NCI-H2107 treated with DMSO at 0.1 percent for 48 hours (cell line): ENCODE measurements at regions not wholly inside any gene's neighbourhood (a gene's known extent, or its start where the extent isn't known, plus 50 kb on each side); places are given as distances from the start of the nearest gene placed in this dataset.
"Not testable (repeated sequence)": the region's sequence is repeated elsewhere in the genome, so short reads cannot be mapped to it uniquely, and the experiment has no call there.

ENCODE experiments used
- DNase-seq: peaks from one replicate; lab custom pipeline; 2025; ENCODE audit not compliant: unreplicated experiment; lab: John Stamatoyannopoulos, UW

DNA sequence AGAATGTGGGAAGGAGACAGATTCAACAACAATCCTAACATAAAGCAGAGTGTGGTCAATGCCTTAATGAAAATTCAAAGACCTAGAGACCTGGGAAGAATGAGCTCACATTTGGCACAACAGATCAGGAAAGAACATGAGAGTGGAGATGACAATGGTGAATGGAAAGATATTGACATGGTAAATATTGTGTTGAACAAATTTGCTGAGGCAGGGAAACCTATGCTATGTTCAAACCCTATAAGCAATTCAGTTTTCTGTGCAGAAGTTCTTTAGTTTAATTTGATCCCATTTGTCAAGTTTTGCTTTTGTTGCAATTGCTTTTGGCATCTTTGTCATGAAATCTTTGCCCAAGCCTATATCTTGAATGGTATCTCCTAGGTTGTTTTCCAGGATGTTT lies 199.4 kb upstream of the LRRTM4 start:
- DNase-seq, result no peak

DNA sequence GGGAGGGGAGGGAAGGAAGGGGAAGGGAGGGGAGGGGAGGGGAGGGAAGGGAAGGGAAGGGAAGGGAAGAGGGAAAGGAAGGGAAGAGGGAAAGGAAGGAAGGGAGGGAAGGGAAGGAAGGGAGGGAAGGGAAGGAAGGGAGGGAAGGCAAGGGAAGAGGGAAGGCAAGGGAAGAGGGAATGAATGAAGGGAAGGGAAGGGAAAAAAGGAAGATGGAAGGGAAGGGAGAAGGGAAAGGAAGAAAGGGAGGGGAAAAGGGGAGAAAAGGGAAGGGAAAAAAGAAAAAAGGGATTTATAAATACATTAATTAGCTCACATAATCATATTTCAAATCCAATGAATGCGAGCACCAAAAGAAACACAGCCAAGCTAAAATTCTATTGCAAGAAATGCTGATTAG lies 202.9 kb upstream of the LRRTM4 start:
- DNase-seq, result no peak

DNA sequence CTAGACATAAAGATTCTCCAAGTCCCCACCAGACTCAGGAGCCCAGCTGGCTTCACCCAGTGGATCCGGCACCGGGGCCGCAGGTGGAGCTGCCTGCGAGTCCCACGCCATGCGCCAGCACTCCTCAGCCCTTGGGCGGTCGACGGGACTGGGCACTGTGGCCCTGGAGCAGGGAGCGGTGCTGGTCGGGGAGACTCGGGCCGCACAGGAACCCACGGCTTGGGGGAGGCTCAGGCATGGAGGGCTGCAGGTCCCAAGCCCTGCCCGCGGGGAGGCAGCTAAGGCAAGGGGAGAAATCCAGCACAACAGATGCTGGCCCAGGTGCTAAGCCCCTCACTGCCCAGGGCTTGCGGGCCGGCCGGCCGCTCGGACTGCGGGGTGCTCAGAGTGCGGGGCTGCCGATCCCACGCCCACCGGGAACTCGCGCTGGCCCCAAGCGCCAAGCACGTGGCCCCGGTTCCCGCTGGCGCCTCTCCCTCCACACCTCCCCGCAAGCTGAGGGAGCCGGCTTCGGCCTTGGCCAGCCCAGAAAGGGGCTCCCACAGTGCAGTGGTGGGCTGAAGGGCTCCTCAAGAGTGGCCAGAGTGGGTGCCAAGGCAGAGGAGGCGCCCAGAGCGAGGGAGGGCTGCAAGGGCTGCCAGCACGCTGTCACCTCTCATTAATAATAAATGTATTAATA lies 212.6 kb upstream of the LRRTM4 start:
- DNase-seq, result not testable (repeated sequence)

DNA sequence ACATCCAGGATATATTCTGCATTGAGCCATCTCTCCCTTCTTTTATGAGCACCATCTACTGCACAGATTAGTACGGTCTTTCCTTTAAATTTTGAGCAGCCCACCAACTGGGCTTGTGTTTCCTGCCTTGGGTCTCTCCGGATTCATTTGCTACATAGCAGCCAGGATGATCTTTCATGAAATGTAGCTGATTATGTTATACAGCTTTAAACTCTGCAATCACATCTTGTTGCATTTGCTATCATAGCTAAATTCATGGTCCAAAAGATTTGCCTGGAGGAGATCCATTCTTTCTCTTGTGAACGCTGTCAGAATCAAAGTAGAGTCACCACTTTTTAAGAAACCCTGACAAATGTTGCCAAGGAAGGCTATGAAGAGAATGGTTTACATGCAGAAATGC lies 215.1 kb upstream of the LRRTM4 start:
- no peak for DNase-seq

DNA sequence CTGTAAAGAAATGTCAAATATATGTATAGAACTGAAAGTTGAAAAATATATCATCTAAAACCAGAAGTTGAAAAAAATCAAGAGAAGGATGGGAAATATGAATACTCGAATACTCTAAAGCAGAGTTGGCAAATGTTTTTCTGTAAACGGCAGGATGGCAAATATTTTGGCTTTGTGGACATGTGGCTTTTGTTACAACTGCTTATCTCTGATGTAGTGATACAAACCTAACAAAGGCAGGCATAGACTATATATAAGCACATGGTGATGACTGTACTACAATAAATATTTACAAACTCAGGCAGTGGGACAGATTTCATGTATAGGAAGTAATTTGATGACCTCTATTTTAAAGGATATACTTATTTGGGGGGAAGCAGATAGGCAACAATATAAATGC lies 224.6 kb upstream of the LRRTM4 start:
- no peak for DNase-seq

DNA sequence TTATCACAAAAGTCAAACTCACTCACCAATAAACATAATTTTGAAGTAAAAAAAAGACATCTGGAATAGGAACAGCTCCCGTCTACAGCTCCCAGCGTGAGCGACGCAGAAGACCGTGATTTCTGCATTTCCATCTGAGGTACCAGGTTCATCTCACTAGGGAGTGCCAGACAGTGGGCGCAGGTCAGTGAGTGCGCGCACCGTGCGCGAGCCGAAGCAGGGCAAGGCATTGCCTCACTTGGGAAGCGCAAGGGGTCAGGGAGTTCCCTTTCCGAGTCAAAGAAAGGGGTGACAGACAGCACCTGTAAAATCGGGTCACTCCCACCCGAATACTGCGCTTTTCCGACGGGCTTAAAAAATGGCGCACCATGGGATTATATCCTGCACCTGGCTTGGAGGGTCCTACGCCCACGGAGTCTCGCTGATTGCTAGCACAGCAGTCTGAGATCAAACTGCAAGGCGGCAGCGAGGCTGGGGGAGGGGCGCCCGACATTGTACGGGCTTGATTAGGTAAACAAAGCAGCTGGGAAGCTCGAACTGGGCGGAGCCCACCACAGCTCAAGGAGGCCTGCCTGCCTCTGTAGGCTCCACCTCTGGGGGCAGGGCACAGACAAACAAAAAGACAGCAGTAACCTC lies 231.7 kb upstream of the LRRTM4 start:
- DNase-seq, result not testable (repeated sequence)

DNA sequence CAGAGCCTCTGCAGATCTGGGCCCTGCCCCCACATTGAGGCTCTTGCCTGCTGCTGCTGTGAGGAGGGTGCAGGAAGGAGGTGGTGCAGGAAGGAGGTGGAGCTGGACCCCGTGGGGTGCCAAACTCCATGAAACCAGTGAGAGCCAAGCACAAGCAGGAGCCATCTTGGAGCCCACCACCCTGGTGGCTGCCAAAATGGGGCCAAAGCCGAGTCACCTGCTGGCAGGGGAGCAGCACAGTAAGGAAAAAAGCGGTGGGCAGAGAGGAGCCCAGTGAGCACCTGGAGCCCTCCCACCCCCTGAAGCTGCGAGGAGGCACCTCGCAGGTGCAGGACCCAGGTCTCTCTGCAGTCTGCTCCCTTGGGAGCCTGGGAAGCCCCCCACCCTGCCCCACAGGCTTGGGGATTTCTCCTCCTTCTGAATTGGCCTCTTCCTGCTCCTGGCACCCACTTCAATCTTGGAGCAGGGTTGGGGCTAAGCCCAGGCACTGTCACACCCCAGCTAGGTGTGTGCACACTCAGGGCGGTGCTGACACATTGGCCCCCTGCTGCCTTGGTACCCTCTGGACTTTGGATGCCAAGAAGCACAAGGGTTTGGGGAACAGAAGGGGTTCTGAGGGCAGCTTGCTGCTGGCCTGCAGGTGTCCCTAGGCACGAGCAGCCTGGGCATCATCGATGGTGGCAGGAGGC lies 245.4 kb upstream of the LRRTM4 start:
- DNase-seq, result no peak

DNA sequence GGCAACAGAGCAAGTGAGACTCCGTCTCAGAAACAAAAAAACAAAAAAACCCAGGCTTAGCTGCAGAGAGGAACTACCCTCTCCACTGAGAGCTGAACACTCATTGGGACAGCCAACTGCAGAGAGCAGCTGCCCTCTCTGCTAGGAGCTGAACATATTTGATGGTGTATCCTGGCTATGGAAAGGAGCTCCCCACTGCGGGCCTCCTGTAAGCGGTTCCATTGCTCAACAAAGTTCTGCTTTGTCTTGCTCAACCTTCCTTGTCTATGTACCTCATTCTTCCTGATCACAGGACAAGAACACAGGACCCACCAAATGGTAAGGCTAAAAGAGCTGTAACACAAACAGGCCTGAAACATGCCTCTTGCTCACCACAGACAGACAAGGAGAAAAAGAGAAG lies 246.3 kb upstream of the LRRTM4 start:
- no peak for DNase-seq

DNA sequence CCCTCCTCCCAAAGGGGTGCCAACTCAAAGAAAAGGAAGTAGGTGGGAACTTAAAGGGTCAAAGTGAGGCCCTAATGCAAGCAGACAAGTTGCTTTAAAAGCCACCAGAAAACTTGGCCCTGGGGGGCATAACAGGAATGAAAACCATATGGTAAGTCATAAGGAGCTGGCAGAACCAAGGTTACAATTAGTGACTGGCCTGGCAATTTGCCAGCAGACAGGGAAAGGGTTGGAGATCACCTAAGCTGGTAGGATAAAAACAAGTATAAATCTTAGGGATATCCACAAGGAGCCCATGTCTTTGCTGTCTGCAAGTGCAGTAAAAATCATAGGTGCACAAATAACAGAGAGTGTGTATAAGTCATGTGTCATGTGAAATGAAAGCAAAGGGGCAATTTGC lies 256.7 kb upstream of the LRRTM4 start:
- no peak for DNase-seq

DNA sequence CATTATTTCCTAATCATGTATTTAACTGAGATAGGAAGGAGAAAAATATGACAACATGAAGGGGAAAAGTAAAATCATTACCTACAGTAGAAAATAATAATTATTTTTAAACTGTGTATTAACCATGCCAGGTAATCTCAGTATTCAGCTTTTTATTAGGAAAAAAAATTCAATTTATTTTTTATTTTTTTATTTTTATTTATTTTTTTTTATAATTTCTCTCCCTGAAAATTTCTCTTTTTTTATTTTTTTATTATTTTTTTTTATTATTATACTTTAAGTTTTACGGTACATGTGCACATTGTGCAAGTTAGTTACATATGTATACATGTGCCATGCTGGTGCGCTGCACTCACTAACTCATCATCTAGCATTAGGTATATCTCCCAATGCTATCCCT lies 271.3 kb upstream of the LRRTM4 start:
- DNase-seq, result not testable (repeated sequence)

DNA sequence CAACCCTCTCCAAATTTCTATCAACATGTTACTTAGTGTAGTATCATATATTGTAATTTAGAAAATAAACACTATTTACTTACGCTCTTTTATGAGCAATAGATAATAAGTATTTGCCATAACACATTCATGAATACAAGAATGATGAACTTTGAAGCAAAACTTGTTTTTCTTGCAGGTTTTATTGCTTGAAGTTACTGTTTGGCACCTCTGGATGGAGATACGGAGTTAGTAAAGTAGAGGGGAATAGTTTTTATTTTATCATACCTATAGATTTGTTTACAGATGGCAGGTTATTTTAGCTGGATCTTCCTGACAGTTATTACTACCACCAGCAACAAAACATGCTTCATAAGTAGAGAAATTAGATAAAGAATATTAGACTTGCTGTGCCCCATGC lies 274.2 kb upstream of the LRRTM4 start:
- DNase-seq, result no peak

DNA sequence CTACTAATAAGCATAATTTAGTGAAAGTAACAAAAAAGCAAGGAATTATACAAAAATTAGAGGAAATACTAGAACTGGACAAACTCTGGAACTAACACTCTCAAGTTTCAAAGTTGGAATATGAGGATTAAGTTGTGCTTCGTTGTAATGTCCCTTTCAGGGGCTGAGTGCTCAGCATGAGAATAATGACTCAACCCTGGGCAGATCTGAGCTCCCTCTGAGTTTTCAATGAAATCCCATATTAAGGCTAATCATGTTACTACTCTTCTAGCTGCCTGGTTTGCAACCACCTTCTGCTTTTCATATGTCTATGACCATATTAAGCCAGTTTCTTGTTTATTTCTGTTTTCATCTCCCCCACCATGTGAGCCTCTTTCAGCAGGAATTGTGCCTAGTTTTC lies 274.9 kb upstream of the LRRTM4 start:
- no peak for DNase-seq

DNA sequence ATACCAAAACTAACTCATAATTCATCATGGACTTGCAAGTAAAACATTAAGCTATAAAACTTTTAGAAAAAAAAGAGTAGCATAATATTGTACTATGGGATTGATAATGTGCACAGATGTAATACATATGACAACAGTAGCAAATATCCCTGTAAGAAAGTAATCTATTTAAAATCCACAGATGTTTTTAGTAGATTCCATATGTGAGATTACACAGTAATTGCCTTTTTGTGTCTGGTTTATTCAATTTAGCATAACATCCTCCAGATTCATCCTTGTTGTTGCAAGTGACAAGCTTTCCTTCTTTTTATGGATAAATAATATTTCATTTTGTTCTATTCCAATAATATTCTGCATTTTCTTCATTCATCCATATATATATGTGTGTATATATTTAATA lies 278.2 kb upstream of the LRRTM4 start:
- no peak for DNase-seq

DNA sequence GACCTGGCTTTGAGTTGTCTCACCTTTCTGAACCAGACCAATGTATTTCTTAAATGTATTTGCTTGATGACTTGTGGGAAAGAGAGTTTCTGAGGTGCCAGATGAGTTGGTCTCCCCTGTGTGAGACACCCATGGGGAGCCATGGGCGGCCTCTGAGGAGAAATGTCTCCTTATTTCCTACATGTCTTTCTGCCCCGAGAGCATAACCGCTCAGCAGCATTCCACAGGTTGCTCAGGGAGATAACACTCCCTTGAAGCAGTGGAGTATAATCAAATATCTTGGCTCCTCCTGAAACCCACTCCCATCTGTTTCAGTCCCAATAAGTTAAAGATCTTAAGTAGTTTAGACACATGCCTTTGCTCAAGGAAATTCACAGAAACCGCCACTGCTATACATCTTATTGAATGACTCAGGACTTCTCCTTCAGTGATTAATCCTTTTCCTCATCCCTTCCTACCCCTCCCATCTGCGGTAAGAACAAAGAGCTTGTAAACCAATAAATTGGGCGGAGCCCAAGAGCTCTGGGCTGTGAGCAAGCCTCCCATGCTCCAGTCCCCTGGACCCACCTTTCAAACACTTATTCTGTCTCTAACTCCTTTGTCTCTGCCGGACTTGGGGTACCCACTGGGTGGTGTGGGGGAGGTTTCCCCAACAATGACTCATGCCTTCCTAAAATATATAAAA lies 285.5 kb upstream of the LRRTM4 start:
- no peak for DNase-seq

DNA sequence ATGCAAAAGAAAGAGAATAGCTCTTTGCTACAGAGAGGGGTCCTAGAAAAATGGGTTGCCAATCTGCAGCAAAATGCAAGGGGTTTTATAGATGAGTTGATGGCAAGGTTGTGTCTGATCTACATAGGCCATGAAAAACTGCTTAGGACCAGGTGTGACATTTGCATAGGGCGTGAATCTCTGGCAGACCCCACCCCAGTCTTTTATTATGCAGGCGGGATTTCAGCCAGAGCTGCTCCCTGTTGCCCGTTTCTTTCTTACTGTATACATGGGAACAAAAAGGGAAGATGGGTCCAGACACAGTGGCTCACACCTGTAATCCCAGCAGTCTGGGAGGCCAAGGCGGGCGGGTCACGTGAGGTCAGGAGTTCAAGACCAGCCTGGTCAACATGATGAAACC lies 286.4 kb upstream of the LRRTM4 start:
- no peak for DNase-seq

DNA sequence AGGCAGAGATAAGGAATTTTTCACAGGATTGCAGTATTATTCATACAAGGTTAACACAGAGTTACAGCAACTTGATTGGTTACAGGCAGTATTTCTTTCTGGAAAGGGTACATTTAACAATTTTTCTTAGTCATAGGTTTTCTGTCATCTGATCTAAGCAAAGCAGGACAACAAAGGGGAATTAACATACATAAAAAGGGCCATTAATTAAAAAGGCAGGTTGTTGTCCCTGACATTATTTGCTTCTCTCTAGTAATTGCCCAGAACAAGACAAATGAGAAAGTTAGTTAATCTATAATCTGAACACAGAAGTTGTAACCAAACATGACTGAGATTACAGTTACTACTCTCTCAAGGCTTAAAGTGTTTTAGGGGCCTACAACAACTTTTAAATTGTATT lies 291.4 kb upstream of the LRRTM4 start:
- DNase-seq, result no peak

DNA sequence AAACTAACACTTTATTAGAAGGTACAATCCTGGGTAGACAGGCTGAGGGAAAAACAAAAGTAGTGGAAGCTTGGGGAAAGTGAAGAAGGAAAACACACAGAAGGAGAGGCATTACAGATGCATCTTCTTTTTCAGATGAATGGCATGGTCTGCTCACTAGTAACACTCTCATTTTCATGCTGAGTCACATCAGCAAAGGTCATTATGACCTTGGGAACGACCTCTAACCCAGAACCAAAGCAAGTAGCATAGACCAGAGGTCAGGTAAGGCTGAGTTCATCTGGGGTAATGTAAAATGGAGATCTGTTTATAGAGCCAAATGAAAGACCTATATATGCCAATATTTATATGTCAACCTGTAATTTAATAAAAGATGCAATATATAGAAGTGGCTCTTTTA lies 294.4 kb upstream of the LRRTM4 start:
- no peak for DNase-seq

DNA sequence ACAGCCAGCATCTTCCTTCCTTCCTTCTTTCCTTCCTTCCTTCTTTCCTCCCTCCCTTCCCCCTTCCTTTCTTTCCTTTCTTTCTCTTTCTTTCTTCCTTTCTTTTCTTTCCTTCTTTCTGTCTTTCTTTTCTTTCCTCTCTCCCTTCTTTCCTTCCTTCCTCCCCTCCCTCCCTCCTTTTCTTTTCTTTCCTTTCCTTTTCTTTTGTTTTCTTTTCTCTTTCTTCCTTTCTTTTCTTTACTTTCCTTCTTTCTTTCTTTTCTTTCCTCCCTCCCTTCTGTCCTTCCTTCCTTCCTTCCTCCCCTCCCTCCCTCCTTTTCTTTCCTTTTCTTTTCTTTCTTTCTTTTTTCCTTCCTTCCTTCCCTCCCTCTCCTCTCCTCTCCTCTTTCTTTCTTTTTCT lies 296.0 kb upstream of the LRRTM4 start:
- DNase-seq, result no peak

DNA sequence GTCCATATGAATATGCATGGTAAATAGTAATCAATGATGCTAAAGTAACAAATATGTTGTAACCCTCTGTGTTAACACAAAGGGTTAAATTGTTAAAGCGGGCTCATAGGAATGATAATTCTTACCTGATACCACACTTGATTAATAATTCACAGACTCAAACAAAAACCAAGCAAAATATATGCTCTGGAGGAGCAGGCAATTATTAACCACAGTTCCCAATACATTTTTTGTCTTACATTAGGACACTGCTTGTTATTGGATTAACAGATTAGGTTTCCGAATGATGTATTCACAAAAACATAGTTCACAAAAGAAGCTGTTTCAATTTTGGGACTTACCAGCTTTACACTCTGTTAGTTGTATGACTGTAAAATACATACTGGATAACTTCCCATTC lies 300.9 kb upstream of the LRRTM4 start:
- DNase-seq, result no peak

DNA sequence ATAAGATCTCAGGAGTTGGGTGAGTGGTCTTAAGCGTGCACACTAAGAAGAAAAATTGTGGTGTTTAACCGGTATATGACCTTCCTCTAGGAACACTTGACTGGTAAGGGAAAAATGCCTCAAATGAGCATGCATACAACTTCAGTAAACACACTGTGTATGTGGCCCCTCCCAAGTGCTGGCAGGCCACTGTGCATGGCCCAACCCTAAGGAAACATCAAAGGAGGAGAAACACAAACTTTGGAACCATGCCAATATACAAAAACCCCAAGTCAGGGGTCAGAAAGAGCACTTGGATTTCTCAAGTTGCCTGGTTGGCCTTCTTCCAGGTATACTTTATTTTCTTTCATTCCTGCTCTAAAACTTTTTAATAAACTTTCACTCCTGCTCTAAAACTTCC lies 308.9 kb upstream of the LRRTM4 start:
- DNase-seq, result no peak

DNA sequence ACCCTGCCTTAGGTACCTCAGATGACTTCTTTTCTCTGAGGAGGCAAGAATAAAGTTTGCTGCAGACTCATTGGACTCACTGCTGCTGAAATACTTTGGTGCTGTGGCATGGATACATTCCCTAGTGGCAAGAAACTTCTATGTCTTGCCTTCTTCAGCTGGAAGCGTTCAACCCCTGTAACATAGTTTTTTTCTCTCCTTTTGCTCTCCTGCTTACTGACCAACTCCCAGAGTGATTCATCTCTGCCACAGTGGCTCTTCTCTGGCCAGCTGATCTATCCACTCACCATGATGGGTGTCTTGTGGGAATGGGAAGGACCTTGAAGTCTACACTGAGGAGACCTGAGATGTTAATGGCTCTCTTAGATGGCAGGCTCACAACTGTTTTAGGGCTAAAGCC lies 309.3 kb upstream of the LRRTM4 start:
- DNase-seq, result no peak

DNA sequence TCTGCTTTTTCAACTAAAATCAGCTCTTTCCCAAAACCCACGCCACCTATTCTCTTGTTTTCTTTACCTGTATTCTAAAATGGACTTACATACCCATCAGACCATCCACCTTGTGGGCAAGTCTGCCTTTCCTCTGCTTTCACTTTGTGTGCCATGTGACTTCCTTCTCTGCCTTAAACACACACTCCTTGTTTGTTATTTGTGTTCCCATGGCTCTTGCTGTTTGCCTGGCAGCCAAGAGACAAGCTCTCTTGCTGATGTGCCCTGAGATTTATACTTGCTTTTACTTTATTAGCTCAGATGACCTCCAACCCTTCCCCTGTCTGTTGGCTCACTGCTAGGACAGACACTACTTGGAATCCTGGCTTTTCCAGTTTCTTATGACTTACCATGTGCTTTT lies 309.7 kb upstream of the LRRTM4 start:
- no peak for DNase-seq
